ENCODE measurements at regions not wholly inside any gene's neighbourhood (a gene's known extent, or its start where the extent isn't known, plus 50 kb on each side); places are given as distances from the start of the nearest gene placed in this dataset.

DNA sequence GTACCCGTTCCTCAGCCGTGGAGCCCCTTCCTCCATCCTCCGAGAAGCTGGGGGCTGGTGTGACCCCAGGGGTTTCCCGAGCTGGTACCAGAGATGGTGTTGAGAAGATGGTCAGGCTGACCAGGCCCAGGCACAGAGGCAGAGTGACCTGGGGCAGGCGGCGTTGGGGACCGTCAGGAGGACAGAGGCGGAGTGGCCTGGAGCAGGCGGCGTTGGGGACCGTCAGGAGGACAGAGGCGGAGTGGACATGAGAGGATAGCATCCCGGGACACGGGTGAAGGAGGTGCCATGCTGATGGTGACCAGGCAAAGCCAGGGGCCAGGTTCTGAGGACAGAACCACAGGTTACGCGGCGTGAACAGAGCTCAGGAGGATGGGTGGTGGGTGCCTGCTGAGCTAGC lies 75.9 kb upstream of the TTC34 start:
- TF ChIP-seq, protein P1, sequence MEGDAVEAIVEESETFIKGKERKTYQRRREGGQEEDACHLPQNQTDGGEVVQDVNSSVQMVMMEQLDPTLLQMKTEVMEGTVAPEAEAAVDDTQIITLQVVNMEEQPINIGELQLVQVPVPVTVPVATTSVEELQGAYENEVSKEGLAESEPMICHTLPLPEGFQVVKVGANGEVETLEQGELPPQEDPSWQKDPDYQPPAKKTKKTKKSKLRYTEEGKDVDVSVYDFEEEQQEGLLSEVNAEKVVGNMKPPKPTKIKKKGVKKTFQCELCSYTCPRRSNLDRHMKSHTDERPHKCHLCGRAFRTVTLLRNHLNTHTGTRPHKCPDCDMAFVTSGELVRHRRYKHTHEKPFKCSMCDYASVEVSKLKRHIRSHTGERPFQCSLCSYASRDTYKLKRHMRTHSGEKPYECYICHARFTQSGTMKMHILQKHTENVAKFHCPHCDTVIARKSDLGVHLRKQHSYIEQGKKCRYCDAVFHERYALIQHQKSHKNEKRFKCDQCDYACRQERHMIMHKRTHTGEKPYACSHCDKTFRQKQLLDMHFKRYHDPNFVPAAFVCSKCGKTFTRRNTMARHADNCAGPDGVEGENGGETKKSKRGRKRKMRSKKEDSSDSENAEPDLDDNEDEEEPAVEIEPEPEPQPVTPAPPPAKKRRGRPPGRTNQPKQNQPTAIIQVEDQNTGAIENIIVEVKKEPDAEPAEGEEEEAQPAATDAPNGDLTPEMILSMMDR (conservative IDR thresholded peaks at IDR 0.05): no peak
- no peak for TF ChIP-seq EZH2 (IDR thresholded peaks at IDR 0.05; ENCODE audit: low read depth)

All from PC-9 (cell line).